GM13976 (cell line): ENCODE measurements at regions not wholly inside any gene's neighbourhood (a gene's known extent, or its start where the extent isn't known, plus 50 kb on each side); places are given as distances from the start of the nearest gene placed in this dataset.

Experiments used
- DNase-seq: peaks from one replicate; pipeline ENCODE4 v3.0.0; 2012; ENCODE audit warnings: low spot score
- in situ Hi-C: fragments of 300-500 bp; cut with MboI; formaldehyde crosslinking; loops from one replicate; pipeline ENCODE4 v1.12.0; 2022; ENCODE audit warnings: low sequenced_read_pairs, mixed read lengths, inconsistent platforms; ENCODE audit not compliant: unreplicated experiment
- TF ChIP-seq, protein P1 (sequence below): IDR thresholded peaks from 2 replicates; pipeline ENCODE4 v1.5.1; 2012; ENCODE audit warnings: borderline replicate concordance, mild to moderate bottlenecking; ENCODE audit not compliant: insufficient read depth; ENCODE audit errors: extremely low read depth, missing control alignments, control extremely low read depth

DNA sequence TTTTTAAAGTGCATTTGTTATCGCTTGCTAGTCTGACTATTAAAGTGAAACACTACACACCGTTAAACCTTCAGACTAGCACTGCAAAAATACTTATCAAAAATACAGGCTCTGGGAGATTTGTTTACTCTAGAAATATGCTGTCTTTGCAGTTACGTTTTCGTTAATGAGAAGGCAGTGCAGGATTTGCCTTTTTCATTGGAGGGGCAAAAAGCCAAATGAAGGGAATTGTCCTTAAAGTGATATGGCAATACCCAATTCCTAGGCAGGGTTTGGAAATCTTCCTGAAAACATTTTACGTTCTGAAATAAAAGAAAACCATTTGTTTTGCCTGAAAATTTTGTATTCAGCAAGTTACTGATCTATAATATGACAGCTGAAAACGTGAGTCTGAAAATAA is 1800.2 kb downstream of the MAT2B start:
- in situ Hi-C loops, result no loop called here
- TF ChIP-seq, protein P1, sequence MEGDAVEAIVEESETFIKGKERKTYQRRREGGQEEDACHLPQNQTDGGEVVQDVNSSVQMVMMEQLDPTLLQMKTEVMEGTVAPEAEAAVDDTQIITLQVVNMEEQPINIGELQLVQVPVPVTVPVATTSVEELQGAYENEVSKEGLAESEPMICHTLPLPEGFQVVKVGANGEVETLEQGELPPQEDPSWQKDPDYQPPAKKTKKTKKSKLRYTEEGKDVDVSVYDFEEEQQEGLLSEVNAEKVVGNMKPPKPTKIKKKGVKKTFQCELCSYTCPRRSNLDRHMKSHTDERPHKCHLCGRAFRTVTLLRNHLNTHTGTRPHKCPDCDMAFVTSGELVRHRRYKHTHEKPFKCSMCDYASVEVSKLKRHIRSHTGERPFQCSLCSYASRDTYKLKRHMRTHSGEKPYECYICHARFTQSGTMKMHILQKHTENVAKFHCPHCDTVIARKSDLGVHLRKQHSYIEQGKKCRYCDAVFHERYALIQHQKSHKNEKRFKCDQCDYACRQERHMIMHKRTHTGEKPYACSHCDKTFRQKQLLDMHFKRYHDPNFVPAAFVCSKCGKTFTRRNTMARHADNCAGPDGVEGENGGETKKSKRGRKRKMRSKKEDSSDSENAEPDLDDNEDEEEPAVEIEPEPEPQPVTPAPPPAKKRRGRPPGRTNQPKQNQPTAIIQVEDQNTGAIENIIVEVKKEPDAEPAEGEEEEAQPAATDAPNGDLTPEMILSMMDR, result no peak
- DNase-seq, result no peak

DNA sequence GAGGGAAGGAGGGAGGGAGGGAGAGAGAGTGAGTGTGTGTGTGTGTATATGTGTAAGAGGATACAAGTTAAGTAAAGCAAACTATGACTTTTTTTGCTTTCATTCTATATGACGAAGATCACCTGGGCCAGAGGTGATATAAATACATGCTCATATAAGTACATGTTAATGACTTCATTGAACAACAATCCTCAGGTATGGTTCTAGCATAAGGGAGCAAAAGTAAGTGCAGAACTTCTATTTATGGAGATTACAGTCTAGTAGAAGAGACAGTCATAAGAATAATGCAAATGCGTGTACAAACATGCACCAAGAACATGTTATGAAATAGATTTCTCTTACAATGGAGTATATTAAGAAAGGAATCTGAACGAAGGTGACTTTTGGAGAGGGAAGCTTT is 1804.0 kb downstream of the MAT2B start:
- in situ Hi-C loops, result no loop called here
- DNase-seq, result no peak
- TF ChIP-seq, protein P1, result no peak

DNA sequence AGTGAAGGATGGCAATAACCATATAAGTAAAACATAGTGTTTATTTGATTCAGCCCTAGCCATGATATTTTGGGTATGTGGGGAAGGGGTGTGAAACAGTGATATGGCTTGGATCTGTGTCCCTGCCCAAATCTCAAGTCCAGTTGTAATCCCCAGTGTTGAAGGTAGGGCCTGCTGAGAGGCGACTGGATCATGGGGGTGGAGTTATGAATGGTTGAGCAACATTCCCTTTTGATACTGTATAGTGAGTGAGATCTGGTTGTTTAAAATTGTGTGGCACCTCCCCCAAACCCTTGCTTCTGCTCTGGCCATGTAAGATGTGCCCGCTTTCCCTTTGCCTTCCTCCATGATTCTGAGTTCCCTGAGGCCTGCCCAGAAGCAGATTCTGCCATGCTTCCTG is 1804.6 kb downstream of the MAT2B start:
- no peak for DNase-seq

GRCh38 chr5:165321912-165322311 is 1816.5 kb downstream of the MAT2B start:
- in situ Hi-C loops, result no loop called here
- TF ChIP-seq, protein P1, result no peak
- DNase-seq, result no peak

More for the DNA sequence above, 1804.6 kb downstream of the MAT2B start:
- in situ Hi-C loops, result no loop called here
- TF ChIP-seq, protein P1, result no peak

DNA sequence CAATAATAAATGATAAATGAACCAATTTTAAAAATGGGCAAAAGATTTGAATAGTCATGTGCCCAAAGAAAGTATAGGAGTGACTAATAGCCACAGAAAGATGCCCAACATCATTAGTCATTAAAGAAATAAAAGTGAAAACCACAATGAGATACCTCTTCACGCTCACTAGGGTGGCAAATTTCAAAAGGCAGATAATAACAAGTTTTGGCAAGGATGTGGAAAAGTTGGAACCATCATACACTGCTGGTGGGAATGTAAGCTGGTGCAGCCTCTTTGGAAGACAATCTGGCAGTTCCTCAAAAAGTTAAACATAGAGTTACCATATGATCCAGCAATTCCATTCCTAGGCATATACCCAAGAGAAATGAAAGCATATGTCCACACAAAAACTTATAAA is 1819.8 kb downstream of the MAT2B start:
- in situ Hi-C loops, result no loop called here
- TF ChIP-seq, protein P1, result no peak
- DNase-seq, result no peak

DNA sequence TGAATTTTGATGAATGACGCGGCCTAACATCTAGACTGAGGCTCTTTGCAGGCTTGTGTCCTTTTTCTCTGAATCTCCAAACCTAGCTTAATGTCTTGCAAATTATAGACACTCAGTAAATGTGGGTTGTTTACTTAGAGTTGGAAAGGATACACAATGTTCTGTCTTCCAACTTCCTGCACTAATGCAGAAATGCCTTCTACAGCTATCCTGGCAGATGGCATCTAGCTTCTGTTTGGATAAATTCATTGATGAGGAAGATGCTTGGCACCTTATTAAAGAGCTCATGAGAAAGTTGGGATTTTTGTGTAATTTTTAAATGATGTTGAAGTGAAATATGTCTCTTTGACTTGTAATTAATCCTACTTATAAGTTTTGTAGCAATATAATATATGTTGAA is 1822.2 kb downstream of the MAT2B start:
- TF ChIP-seq, protein P1, result no peak
- in situ Hi-C loops, result no loop called here
- DNase-seq, result no peak

GRCh38 chr5:165328846-165329245 is 1823.4 kb downstream of the MAT2B start:
- DNase-seq, result no peak
- in situ Hi-C loops, result no loop called here
- TF ChIP-seq, protein P1, result no peak
